Activated naive CD8-positive, alpha-beta T cell treated with anti-CD3 and anti-CD28 coated beads, Interleukin-2, amount 50 U/mL, for 24 hours (primary cell): ENCODE measurements at regions not wholly inside any gene's neighbourhood (a gene's known extent, or its start where the extent isn't known, plus 50 kb on each side); places are given as distances from the start of the nearest gene placed in this dataset.
A peak's percentile ranks its signal among the peaks of the same experiment; 100 is the strongest.

Experiments
- ATAC-seq: fragments of 150-1000 bp; cut with Tn5 transposase; one replicate; pipeline ENCODE4 v1.10.0; 2021
- DNase-seq: peaks from one replicate; pipeline ENCODE4 v3.0.0; 2021
- H3K27ac Mint-ChIP-seq: one replicate; pipeline ENCODE4 v1.8.0; 2021; ENCODE audit warnings: mild to moderate bottlenecking, mixed read lengths
- H3K27me3 Mint-ChIP-seq: one replicate; pipeline ENCODE4 v1.8.0; 2021; ENCODE audit warnings: mixed read lengths
- H3K36me3 Mint-ChIP-seq: one replicate; pipeline ENCODE4 v1.8.0; 2021; ENCODE audit warnings: low read depth, mixed read lengths
- H3K4me1 Mint-ChIP-seq: one replicate; pipeline ENCODE4 v1.8.0; 2021; ENCODE audit warnings: mixed read lengths
- H3K4me3 Mint-ChIP-seq: one replicate; pipeline ENCODE4 v1.8.0; 2021; ENCODE audit warnings: mild to moderate bottlenecking, moderate library complexity, mixed read lengths
- H3K9me3 Mint-ChIP-seq: one replicate; pipeline ENCODE4 v1.8.0; 2021; ENCODE audit warnings: mixed read lengths

DNA sequence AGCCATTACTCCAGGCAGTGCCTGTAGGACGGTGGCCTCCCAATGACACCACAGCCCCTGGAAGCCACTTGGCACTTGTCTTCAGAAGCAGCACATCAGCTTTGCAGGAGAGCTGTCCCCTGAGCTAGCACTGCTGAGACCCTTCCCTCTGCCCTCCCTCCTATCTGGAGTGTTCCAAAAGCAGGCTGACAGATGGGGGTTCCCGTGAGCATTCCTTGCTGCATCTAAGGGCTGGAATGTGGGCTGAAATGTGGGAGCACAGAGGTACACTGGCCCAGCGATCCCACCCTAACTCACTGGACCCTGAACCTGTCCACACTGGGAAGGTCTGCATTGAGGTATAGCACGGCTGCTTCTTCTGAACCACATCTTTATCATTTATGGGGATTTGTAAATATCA is 230.1 kb downstream of the ANAPC1 start:
- no peak for DNase-seq
- Mint-ChIP-seq H3K27ac (no peak overlapping the region), H3K36me3 (no peaks in the 10 kb centered on the region), H3K27me3 (peaks cover 9% of the 10 kb centered on the region), H3K4me1 (no peaks in the 10 kb centered on the region), H3K4me3 (no peak overlapping the region), H3K9me3 (no peaks in the 10 kb centered on the region)
- ATAC-seq = no peak

DNA sequence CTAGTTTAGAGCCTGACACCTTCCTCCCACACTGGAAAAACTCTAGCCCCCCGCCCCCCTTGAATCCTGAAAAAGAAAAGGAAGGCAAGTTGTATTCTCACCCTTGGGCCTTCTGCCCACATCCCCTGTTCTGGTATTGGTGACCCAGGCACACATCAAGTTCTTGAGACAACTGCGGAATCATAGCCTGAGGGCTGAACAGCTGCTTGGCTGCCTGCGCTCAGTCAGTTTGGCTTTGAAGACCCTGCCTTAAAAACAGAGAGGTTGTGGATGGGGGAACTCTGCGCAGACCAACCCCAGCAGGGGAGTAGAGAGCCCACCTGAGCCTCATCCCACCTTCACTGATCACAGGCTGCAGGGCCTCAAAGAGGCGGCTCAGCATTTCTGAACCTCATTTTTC is 229.2 kb downstream of the ANAPC1 start:
- no peak for DNase-seq
- no peak overlapping the region for H3K27ac Mint-ChIP-seq
- H3K36me3 Mint-ChIP-seq = no peaks in the 10 kb centered on the region
- H3K4me1 Mint-ChIP-seq = no peaks in the 10 kb centered on the region
- no peak for ATAC-seq
- no peaks in the 10 kb centered on the region for H3K9me3 Mint-ChIP-seq
- H3K27me3 Mint-ChIP-seq = peaks cover 9% of the 10 kb centered on the region
- no peak overlapping the region for H3K4me3 Mint-ChIP-seq

DNA sequence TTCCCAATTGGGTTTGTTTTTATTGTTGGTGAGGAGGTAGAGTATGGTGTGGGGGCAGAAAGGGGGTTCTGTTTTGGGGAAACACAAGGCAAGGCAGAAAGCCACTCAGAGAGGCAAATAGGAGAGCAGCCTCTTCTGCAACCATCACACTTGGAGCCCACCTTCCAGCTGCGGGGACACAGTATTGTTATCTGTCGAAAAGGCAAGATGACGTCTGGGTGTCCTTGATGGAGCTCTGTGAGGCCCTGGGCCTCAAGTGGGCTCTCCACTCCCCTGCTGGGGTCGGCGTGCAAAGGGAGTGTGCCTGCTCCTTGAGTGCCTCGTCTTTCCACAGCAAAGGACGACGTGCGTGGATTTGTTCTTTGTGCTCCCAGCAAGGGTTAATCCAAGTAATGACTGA is 227.6 kb downstream of the ANAPC1 start:
- no peak for DNase-seq
- H3K27me3 Mint-ChIP-seq = peaks cover 9% of the 10 kb centered on the region
- H3K9me3 Mint-ChIP-seq = no peaks in the 10 kb centered on the region
- no peaks in the 10 kb centered on the region for H3K36me3 Mint-ChIP-seq
- no peaks in the 10 kb centered on the region for H3K4me1 Mint-ChIP-seq
- no peak overlapping the region for H3K4me3 Mint-ChIP-seq
- H3K27ac Mint-ChIP-seq = no peak overlapping the region
- no peak for ATAC-seq

DNA sequence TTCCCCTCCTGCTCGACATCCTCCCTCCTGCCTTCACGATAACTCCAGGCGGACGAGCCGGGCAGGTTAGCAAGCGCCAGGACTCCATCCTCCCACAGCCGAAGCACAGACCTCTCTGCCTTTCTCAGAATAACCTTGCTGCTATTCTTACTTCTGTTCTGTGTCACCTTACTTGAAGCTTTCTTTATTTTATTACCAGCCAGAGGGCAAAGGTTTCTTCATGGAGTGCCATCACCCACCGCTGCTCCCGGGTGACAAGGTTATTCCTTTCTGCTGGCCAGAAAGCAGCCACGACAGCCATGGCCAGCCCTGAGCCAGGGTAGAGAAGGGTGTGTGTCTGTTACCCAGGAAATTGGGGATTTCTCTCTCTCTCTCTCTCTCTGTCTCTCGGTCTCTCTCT is 227.1 kb downstream of the ANAPC1 start:
- ATAC-seq (no peak), DNase-seq (no peak)
- Mint-ChIP-seq H3K27ac (no peak overlapping the region), H3K27me3 (peaks cover 11% of the 10 kb centered on the region), H3K4me3 (no peak overlapping the region), H3K36me3 (no peaks in the 10 kb centered on the region), H3K9me3 (no peaks in the 10 kb centered on the region), H3K4me1 (peaks cover 2% of the 10 kb centered on the region)

DNA sequence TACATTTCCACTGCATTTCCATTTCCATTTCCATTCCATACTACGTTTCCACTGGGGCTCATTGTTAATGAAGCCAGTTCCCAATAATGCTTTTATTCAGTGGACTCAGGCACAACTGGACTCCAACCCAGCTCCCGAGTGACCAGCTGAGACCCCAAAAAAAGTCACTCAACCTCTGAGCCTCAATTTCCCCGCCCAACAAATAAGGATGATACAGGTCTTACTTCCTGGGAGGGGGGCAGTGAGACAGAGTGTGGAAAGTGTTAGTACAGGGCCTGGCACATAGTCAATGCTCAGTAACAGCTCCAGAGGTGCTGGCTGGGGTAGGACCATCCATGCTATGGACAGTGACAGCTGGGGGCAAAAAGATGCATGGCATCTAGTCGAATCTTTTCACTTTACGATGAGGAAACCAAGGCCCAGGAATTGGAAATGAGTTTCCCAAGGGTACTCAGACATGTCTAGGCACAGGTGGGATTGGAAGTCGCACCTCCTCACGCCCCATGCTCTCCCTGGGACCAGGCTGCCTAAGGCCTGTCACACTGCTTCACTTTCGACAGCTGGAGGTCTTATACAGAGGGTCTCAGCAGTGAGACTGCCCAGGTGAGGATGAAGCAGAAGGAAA is 226.5 kb downstream of the ANAPC1 start:
- no peak for DNase-seq
- Mint-ChIP-seq H3K27ac (no peak overlapping the region), H3K27me3 (peaks cover 11% of the 10 kb centered on the region), H3K4me1 (peaks cover 4% of the 10 kb centered on the region), H3K9me3 (no peaks in the 10 kb centered on the region), H3K4me3 (no peak overlapping the region), H3K36me3 (no peaks in the 10 kb centered on the region)
- ATAC-seq = no peak

DNA sequence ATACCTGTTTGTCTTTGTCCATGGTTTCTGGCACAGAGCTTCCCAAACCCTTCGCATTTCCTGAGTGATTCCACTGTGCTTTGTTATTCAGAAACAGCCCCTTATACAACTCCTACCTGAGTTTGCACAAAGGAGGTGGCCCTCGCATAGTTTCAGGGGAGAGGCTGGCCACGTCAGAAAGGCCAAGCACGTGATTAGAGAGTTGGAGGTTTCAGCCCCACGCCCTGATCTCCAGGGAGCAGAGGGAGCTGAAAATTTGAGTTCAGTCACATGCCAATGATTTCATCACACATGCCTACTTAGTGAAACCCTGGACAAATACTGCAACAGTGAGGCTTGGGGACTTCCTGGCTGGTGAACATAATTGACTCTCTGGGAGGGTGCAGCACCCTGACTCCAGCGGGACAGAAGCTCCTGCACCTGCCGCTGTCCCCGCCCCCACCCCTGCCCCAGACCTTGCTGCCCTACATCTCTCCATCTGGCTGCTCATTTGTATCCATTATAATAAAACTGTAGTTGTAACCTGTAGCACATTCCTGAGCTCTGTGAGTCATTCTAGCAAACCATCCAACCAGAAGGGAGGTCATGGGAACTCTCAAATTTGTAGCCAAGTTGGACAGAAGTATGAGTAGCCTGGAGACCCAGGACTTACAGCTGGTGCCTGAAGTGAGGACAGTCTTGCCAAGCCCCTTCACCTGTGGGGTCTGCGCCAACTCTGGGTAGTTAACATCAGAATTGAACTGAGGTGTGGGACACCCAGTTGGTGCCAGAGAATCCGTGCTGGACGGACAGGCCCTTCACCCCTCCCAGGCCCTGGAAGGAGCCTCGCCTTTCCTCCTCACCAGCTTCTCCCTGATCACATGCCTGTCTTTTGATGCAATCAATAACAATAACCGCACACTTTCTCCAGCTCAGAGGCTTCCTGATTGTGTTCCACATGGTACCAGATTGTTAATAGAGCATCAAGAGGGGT is 224.3 kb downstream of the ANAPC1 start:
- no peak for ATAC-seq
- H3K9me3 Mint-ChIP-seq = no peaks in the 10 kb centered on the region
- H3K27me3 Mint-ChIP-seq = peaks cover 15% of the 10 kb centered on the region
- no peak overlapping the region for H3K4me3 Mint-ChIP-seq
- peaks cover 14% of the 10 kb centered on the region for H3K4me1 Mint-ChIP-seq
- H3K27ac Mint-ChIP-seq = no peak overlapping the region
- no peaks in the 10 kb centered on the region for H3K36me3 Mint-ChIP-seq
- no peak for DNase-seq

DNA sequence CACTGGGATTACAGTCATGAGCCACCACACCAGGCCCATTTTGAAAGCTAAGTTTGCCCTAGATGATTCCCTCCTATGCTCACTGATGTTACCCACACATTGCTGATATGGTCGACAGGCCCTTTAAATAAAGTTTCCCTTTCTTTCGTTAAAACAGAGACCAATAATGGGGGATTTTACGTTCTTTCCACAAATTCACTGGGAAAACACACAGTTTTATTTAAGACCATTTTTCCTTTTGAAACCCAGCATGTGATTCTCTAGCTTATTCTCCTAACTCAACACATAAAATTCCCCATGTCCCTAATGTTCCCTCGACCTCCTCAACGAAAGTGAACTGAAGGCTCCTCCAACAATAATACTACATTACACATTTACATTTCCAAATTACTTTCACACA is 223.2 kb downstream of the ANAPC1 start:
- Mint-ChIP-seq H3K9me3 (no peaks in the 10 kb centered on the region), H3K4me1 (peaks cover 14% of the 10 kb centered on the region), H3K4me3 (no peak overlapping the region), H3K36me3 (no peaks in the 10 kb centered on the region), H3K27ac (no peak overlapping the region), H3K27me3 (peaks cover 14% of the 10 kb centered on the region)
- no peak for DNase-seq
- no peak for ATAC-seq

DNA sequence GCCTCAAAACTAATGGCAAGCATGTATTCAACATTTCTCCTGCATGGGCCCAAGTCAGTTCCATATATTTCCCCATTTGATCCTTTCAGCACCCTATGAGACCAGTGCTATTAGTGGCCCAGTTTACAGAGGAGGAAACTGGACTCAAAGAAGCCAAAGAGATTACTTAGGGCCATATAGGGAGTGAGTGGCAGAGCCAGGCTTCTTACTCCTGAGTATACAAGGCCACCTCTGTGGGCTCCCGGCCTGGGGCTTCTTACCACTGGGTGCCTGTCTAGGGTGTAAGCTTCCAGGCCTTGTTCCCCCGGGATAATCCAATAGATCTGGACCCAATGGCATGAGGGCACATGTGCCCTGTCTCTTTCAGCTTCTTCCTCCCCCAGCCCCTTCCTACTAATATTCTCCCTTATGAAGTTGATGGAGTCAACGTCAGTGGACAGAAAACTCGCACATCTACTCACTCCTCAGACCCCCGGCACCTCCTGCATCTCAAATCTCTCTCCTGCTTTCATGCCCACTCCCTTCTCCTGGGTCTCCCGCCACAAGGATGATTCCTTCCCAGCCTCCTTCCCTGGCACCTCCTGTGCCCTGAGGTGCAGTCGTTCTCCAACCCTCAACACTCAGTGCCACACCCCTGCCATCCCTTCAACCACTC is 222.6 kb downstream of the ANAPC1 start:
- Mint-ChIP-seq H3K9me3 (no peaks in the 10 kb centered on the region), H3K27ac (no peak overlapping the region), H3K4me3 (no peak overlapping the region), H3K36me3 (no peaks in the 10 kb centered on the region), H3K4me1 (peaks cover 14% of the 10 kb centered on the region), H3K27me3 (peaks cover 14% of the 10 kb centered on the region)
- ATAC-seq = no peak
- no peak for DNase-seq

DNA sequence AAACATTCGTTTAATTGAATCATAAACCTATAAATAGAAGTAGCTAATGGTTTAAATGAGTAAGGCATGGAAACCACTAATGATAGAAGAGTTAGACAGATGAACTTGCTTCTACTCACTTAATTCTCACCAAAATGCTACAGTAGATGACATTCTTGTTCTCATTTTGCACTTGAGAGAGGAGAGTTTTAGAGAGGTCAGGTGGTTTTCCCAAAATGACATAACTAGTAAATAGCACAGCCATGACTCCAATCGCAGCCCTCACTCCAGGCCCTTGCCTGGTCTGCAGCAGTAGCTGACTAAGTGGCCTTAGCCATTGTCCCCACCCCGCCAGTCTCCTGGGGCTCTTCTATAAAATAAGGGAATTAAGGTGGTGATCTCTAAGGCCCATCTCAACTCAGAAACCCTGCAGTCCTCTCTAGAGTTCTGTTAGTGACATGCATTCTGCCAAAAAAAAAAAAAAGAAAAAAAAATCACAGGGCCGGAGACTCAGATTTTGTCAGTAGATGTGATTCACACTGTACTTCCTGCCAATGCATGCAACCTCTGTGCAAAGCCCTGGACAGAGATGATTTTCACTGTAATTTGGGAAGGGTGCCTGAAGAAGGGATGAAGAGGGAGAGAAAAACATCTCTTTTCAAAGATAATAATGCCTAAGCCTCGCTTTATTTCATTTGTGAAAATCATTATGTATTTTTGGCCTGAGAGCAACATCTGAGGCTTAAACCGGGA is 221.8 kb downstream of the ANAPC1 start:
- Mint-ChIP-seq H3K4me3 (no peak overlapping the region), H3K9me3 (no peaks in the 10 kb centered on the region), H3K27ac (no peak overlapping the region), H3K36me3 (no peaks in the 10 kb centered on the region), H3K4me1 (peaks cover 14% of the 10 kb centered on the region), H3K27me3 (peaks cover 13% of the 10 kb centered on the region)
- ATAC-seq (no peak), DNase-seq (no peak)

DNA sequence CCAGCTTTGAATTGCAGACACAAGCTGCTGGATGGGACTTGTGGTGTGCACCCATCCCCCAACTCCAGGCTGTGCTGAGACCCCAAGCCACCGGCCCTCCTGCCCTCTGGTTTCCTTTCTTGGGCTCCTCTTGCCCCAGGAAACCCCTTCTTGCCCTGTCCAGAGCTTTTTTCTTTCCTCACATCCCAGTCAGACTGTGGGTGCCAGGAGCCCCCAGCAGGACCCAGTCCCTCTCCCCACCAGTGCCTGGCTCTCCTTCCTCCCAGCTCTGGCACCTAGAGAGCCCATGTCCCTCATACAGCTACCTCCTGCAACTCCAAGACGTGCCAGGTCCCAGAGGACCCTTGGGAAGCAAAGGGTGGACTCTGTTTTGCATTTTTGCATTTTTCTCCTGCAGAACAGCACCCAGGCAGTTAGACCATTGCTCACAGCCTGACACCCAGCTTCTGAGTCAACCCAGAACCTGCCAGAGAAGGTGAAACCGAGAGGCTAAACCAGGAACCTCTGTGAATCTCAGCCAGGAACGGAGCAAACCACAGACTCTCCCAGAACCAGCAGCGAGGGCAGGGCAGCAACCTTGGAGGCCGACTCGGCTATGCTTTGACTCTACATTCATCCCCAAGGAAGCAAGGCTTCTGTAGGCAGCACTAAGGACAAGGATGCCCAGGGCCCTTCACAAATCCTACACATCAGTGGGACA is 221.1 kb downstream of the ANAPC1 start:
- Mint-ChIP-seq H3K36me3 (no peaks in the 10 kb centered on the region), H3K9me3 (no peaks in the 10 kb centered on the region), H3K27ac (no peak overlapping the region), H3K27me3 (peaks cover 12% of the 10 kb centered on the region), H3K4me3 (no peak overlapping the region), H3K4me1 (peaks cover 14% of the 10 kb centered on the region)
- ATAC-seq (peak; percentile 84), DNase-seq (peak; percentile 15)

DNA sequence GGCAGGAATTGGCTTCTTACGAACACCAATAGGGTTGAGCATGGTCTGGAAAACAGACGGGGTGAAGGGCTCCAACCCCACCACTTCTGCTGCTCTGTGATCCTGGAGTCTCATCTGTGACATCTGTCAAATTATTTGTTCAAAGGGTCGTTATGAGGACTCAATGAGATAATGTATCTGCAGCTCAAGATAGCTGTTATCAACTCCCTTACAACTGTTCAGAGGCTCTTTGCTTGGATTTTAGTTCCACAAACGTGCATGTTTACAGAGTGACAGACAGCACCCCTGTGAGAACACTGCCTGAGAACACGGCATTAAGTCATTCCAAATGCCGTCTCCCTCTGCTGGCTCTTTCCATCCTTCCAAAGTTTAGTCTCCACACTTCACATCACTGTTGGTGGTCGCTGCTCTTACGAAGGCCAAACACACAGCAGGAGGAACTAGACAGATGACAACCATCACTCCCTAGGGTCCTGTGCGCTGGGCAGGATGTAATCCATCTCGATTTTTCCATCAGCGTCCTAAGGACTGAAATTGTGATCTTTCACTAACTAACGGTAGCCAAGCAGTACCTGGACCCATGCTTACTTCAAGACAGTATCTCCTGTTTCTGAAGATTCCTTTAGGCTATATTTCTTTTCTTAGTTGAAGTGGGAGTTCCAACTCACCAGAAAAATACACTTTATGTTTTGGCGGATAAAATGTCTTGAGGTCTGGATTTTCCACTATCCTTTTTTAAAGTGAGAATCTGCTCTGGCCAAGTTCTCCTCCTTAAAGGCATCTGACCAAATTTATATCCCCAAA is 220.3 kb downstream of the ANAPC1 start:
- peaks cover 12% of the 10 kb centered on the region for H3K27me3 Mint-ChIP-seq
- H3K36me3 Mint-ChIP-seq = no peaks in the 10 kb centered on the region
- no peak overlapping the region for H3K27ac Mint-ChIP-seq
- H3K4me1 Mint-ChIP-seq = peaks cover 14% of the 10 kb centered on the region
- no peak overlapping the region for H3K4me3 Mint-ChIP-seq
- DNase-seq (no peak), ATAC-seq (no peak)
- H3K9me3 Mint-ChIP-seq = no peaks in the 10 kb centered on the region

DNA sequence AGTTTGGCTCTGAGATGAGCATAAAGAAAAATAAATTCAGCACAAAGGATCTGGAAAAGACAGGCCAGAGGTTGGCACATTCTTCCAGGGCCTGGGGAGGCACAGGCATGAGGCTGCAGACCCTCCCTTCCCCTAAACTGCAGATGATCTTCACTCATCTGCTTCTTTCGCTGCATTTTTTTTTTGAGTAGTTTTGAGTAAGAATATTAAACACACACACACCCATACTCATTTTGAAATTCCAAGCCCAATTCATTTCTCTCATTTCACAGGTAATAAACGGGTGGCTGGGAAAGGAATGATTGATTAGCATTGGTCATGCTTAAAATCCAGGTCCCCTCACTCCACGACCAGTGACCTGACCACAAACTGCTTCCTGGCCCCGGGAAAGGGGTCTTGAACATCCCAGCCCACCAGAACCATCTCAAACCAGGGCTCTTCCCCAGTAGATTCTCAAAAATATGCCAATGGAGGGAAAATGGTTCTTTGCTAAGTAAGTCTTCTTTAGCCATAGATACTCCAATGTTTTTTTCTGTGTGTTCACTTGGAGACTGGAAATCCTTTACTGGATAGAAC is 219.6 kb downstream of the ANAPC1 start:
- Mint-ChIP-seq H3K27ac (no peak overlapping the region), H3K4me1 (peaks cover 14% of the 10 kb centered on the region), H3K9me3 (no peaks in the 10 kb centered on the region), H3K27me3 (peaks cover 12% of the 10 kb centered on the region), H3K36me3 (no peaks in the 10 kb centered on the region), H3K4me3 (no peak overlapping the region)
- ATAC-seq (no peak), DNase-seq (no peak)

DNA sequence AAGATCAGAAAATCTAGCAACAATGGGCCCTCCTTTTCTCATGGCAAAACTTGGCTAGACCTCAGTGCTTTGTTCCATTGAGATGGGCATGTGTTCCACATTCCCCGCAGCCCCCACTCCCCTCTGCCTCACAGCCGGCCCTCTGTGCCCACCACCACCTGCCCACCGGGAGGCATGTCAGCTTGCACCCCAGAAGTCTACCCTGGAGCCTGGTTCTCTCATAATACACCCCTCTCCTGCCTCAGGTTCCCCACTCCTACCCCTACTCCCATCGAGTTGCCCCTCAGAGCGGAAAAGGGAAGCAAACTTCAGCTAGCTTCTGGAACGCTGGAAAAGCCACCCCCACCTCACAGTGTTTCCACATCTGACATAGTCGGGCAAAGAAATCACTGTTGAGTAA is 219.0 kb downstream of the ANAPC1 start:
- H3K4me3 Mint-ChIP-seq = no peak overlapping the region
- ATAC-seq (no peak), DNase-seq (no peak)
- H3K36me3 Mint-ChIP-seq = no peaks in the 10 kb centered on the region
- no peak overlapping the region for H3K27ac Mint-ChIP-seq
- H3K9me3 Mint-ChIP-seq = no peaks in the 10 kb centered on the region
- H3K4me1 Mint-ChIP-seq = peaks cover 14% of the 10 kb centered on the region
- H3K27me3 Mint-ChIP-seq = peaks cover 12% of the 10 kb centered on the region
